Calu3 (cell line): ENCODE measurements at regions not wholly inside any gene's neighbourhood (a gene's known extent, or its start where the extent isn't known, plus 50 kb on each side); places are given as distances from the start of the nearest gene placed in this dataset.

ENCODE experiments used
- BruUV-seq: library from RNA; stranded (reverse); fragments of 400-500 nt; replicated peaks from 2 replicates; lab custom pipeline; 2021; lab: Mats Ljungman, UMichigan
- CTCF ChIA-PET: fragments of 300-600 bp; sonication (Branson Sonifier 250); formaldehyde crosslinking; loops from one replicate; lab custom pipeline; 2022; ENCODE audit warnings: antibody characterized with exemption; lab: Charles Lee
- DNase-seq: peaks from one replicate; pipeline ENCODE4 v3.0.0; 2022
- H3K27ac Mint-ChIP-seq: one replicate; pipeline ENCODE4 v1.8.0; 2022; ENCODE audit warnings: mixed read lengths; ENCODE audit not compliant: unreplicated experiment
- H3K27me3 Mint-ChIP-seq: one replicate; pipeline ENCODE4 v1.8.0; 2022; ENCODE audit warnings: mixed read lengths; ENCODE audit not compliant: unreplicated experiment
- H3K36me3 Mint-ChIP-seq: one replicate; pipeline ENCODE4 v1.8.0; 2022; ENCODE audit warnings: mild to moderate bottlenecking, moderate library complexity, mixed read lengths; ENCODE audit not compliant: insufficient read depth, unreplicated experiment
- H3K4me1 Mint-ChIP-seq: one replicate; pipeline ENCODE4 v1.8.0; 2022; ENCODE audit warnings: mild to moderate bottlenecking, low read depth, mixed read lengths; ENCODE audit not compliant: unreplicated experiment
- H3K4me3 Mint-ChIP-seq: one replicate; pipeline ENCODE4 v1.8.0; 2022; ENCODE audit warnings: mild to moderate bottlenecking, low read depth, moderate library complexity, mixed read lengths; ENCODE audit not compliant: unreplicated experiment
- H3K9me3 Mint-ChIP-seq: one replicate; pipeline ENCODE4 v1.8.0; 2022; ENCODE audit warnings: low read depth, mixed read lengths; ENCODE audit not compliant: unreplicated experiment
- CTCF ChIP-seq: fragments of 200-600 bp; IDR thresholded peaks from one replicate; pipeline ENCODE4 v1.8.0; 2022; ENCODE audit warnings: antibody characterized with exemption; ENCODE audit not compliant: unreplicated experiment
- intact Hi-C: fragments of 100-400 bp; cut with micrococcal nuclease; formaldehyde crosslinking; loops from one replicate; pipeline ENCODE4 v1.10.0; 2022; ENCODE audit not compliant: unreplicated experiment

- no peak for TF ChIP-seq CTCF
- Mint-ChIP-seq H3K27me3 (no peaks in the 10 kb centered on the region), H3K36me3 (no peaks in the 10 kb centered on the region), H3K4me1 (no peaks in the 10 kb centered on the region), H3K4me3 (no peak overlapping the region), H3K27ac (no peak overlapping the region), H3K9me3 (peaks cover 9% of the 10 kb centered on the region)
- DNase-seq, result no peak
- intact Hi-C loops, result no loop called here
- no TSS peak for BruUV-seq
- CTCF ChIA-PET, result no interaction called here
Observed at GRCh38 chr14:84409435-84409834, 1120.5 kb upstream of the FLRT2 start.

- no peak overlapping the region for H3K27ac Mint-ChIP-seq
- no TSS peak for BruUV-seq
Observed at GRCh38 chr14:84410344-84410743, 1119.6 kb upstream of the FLRT2 start.

GRCh38 chr14:84420221-84420620 is 1109.7 kb upstream of the FLRT2 start:
- H3K4me3 Mint-ChIP-seq, result no peak overlapping the region
- no peaks in the 10 kb centered on the region for H3K27me3 Mint-ChIP-seq
- TF ChIP-seq CTCF, result no peak
- no TSS peak for BruUV-seq
- intact Hi-C loops, result no loop called here
- H3K27ac Mint-ChIP-seq, result no peak overlapping the region
- DNase-seq, result no peak
- CTCF ChIA-PET, result no interaction called here
- no peaks in the 10 kb centered on the region for H3K4me1 Mint-ChIP-seq
- H3K9me3 Mint-ChIP-seq, result peaks cover 17% of the 10 kb centered on the region
- H3K36me3 Mint-ChIP-seq, result no peaks in the 10 kb centered on the region

More at GRCh38 chr14:84410344-84410743, 1119.6 kb upstream of the FLRT2 start:
- Mint-ChIP-seq H3K4me1 (no peaks in the 10 kb centered on the region), H3K4me3 (no peak overlapping the region), H3K36me3 (no peaks in the 10 kb centered on the region), H3K27me3 (no peaks in the 10 kb centered on the region), H3K9me3 (peaks cover 7% of the 10 kb centered on the region)
- no peak for TF ChIP-seq CTCF
- CTCF ChIA-PET, result no interaction called here
- intact Hi-C loops, result no loop called here
- DNase-seq, result no peak

GRCh38 chr14:84421621-84422020 is 1108.3 kb upstream of the FLRT2 start:
- no peak for TF ChIP-seq CTCF
- no peak overlapping the region for H3K27ac Mint-ChIP-seq
- BruUV-seq, result no TSS peak
- H3K4me1 Mint-ChIP-seq, result no peaks in the 10 kb centered on the region
- no peaks in the 10 kb centered on the region for H3K36me3 Mint-ChIP-seq
- no peak for DNase-seq
- no peaks in the 10 kb centered on the region for H3K27me3 Mint-ChIP-seq
- H3K4me3 Mint-ChIP-seq, result no peak overlapping the region
- H3K9me3 Mint-ChIP-seq, result peaks cover 12% of the 10 kb centered on the region
- intact Hi-C loops, result no loop called here
- CTCF ChIA-PET, result no interaction called here
